ENCODE measurements at regions not wholly inside any gene's neighbourhood (a gene's known extent, or its start where the extent isn't known, plus 50 kb on each side); places are given as distances from the start of the nearest gene placed in this dataset.

- ChIA-PET POLR2A (no interaction called here), CTCF (no interaction called here)
- DNase-seq (no peak), ATAC-seq (ENCODE audit: low read depth) (no peak)
- no peaks in the 10 kb centered on the region for H3K36me3 Mint-ChIP-seq (ENCODE audit: low read depth)
- no peak for TF ChIP-seq CTCF (IDR thresholded peaks at IDR 0.05)
- H3K27me3 Mint-ChIP-seq: no peaks in the 10 kb centered on the region
- H3K4me3 Mint-ChIP-seq: no peak overlapping the region
- H3K27ac Mint-ChIP-seq: no peak overlapping the region
- no peaks in the 10 kb centered on the region for H3K9me3 Mint-ChIP-seq
- intact Hi-C loops (cut with micrococcal nuclease): no loop called here
- H3K4me1 Mint-ChIP-seq: no peaks in the 10 kb centered on the region
Measured at GRCh38 chr9:20224756-20225155, 397.5 kb downstream of the MLLT3 start.

GRCh38 chr9:20220286-20220685, 402.0 kb downstream of the MLLT3 start:
- ChIA-PET CTCF (no interaction called here), POLR2A (no interaction called here)
- H3K4me1 Mint-ChIP-seq: no peaks in the 10 kb centered on the region
- DNase-seq (no peak), ATAC-seq (ENCODE audit: low read depth) (no peak)
- TF ChIP-seq CTCF (IDR thresholded peaks at IDR 0.05): no peak
- H3K27me3 Mint-ChIP-seq: no peaks in the 10 kb centered on the region
- no peaks in the 10 kb centered on the region for H3K9me3 Mint-ChIP-seq
- H3K27ac Mint-ChIP-seq: no peak overlapping the region
- intact Hi-C loops (cut with micrococcal nuclease): no loop called here
- no peaks in the 10 kb centered on the region for H3K36me3 Mint-ChIP-seq (ENCODE audit: low read depth)
- H3K4me3 Mint-ChIP-seq: no peak overlapping the region

DNA sequence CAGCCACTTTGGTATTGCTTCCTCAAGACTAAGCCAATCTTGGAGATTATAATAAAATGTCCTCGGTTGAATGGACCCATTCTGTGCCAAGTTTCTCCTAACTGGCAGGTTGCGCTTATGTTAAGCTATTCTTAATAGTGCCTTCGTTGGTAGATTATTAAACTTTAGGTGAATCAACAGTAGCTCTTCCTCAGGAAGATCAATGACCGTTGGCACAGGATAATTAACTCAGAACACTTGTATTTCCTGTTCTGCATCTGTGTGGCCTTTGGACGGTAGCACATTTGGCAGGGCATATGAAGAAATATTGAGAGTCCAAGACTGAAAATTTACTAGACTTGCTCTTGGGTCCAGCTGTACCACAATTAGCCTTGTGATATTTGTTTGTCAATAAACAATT, 402.9 kb downstream of the MLLT3 start:
- DNase-seq: no peak
- no peak for ATAC-seq (ENCODE audit: low read depth)
- no peaks in the 10 kb centered on the region for H3K4me1 Mint-ChIP-seq
- intact Hi-C loops (cut with micrococcal nuclease): no loop called here
- no peak overlapping the region for H3K27ac Mint-ChIP-seq
- ChIA-PET POLR2A (no interaction called here), CTCF (no interaction called here)
- H3K9me3 Mint-ChIP-seq: no peaks in the 10 kb centered on the region
- no peak overlapping the region for H3K4me3 Mint-ChIP-seq
- no peaks in the 10 kb centered on the region for H3K36me3 Mint-ChIP-seq (ENCODE audit: low read depth)
- no peaks in the 10 kb centered on the region for H3K27me3 Mint-ChIP-seq
- TF ChIP-seq CTCF (IDR thresholded peaks at IDR 0.05): no peak

GRCh38 chr9:20217596-20217995, 404.7 kb downstream of the MLLT3 start:
- Mint-ChIP-seq H3K4me3 (no peak overlapping the region), H3K9me3 (no peaks in the 10 kb centered on the region), H3K36me3 (ENCODE audit: low read depth) (no peaks in the 10 kb centered on the region), H3K27me3 (no peaks in the 10 kb centered on the region), H3K4me1 (no peaks in the 10 kb centered on the region), H3K27ac (no peak overlapping the region)
- TF ChIP-seq CTCF (IDR thresholded peaks at IDR 0.05): no peak
- intact Hi-C loops (cut with micrococcal nuclease): no loop called here
- ChIA-PET CTCF (no interaction called here), POLR2A (no interaction called here)
- no peak for ATAC-seq (ENCODE audit: low read depth)
- DNase-seq: no peak

GRCh38 chr9:20216438-20216837, 405.9 kb downstream of the MLLT3 start:
- no peaks in the 10 kb centered on the region for H3K9me3 Mint-ChIP-seq
- no peaks in the 10 kb centered on the region for H3K4me1 Mint-ChIP-seq
- CTCF ChIA-PET: no interaction called here
- intact Hi-C loops (cut with micrococcal nuclease): no loop called here
- DNase-seq (no peak), ATAC-seq (ENCODE audit: low read depth) (no peak)
- no peak overlapping the region for H3K4me3 Mint-ChIP-seq
- H3K27ac Mint-ChIP-seq: no peak overlapping the region
- TF ChIP-seq CTCF (IDR thresholded peaks at IDR 0.05): no peak
- no peaks in the 10 kb centered on the region for H3K27me3 Mint-ChIP-seq
- no peaks in the 10 kb centered on the region for H3K36me3 Mint-ChIP-seq (ENCODE audit: low read depth)
- POLR2A ChIA-PET: no interaction called here
